Fibroblast of lung (primary cell): ENCODE measurements at regions not wholly inside any gene's neighbourhood (a gene's known extent, or its start where the extent isn't known, plus 50 kb on each side); places are given as distances from the start of the nearest gene placed in this dataset.

Experiments used
- CTCF ChIP-seq, 2 donors: IDR thresholded peaks in 1 of 2; conservative IDR thresholded peaks in 1 of 2; 1 replicate in 1 of 2; 2 replicates in 1 of 2; pipeline ENCODE4 v1.5.1; 2011 to 2012; ENCODE audit warnings: low read length in 2 of 2, control low read depth in 1 of 2, inconsistent platforms in 1 of 2, low read depth in 1 of 2, mild to moderate bottlenecking in 1 of 2
- EZH2 ChIP-seq: IDR thresholded peaks from 2 replicates; pipeline ENCODE4 v1.5.1; 2012; ENCODE audit warnings: low read length, control low read depth, mild to moderate bottlenecking; ENCODE audit errors: missing control alignments

- TF ChIP-seq CTCF (conservative IDR thresholded peaks at IDR 0.05 in 1 of 2, IDR thresholded peaks at IDR 0.05 in 1 of 2; ENCODE audit: low read depth in 1 of 2, low read length in 2 of 2) (no peak), EZH2 (no peak)
Observed at GRCh38 chr12:27871946-27872345, 91.9 kb upstream of the MANSC4 start.
